HG02642 (cell line): ENCODE measurements at regions not wholly inside any gene's neighbourhood (a gene's known extent, or its start where the extent isn't known, plus 50 kb on each side); places are given as distances from the start of the nearest gene placed in this dataset.

Experiments used
- ATAC-seq: cut with Tn5 transposase; IDR thresholded peaks from one replicate; pipeline ENCODE4 v1.9.1; 2021; ENCODE audit warnings: mild to moderate bottlenecking; ENCODE audit not compliant: unreplicated experiment, poor library complexity

- ATAC-seq: no peak
Measured at GRCh38 chr7:121473645-121474300, 77.7 kb upstream of the FAM3C start.

GRCh38 chr7:121466455-121466854 is 70.3 kb upstream of the FAM3C start:
- no peak for ATAC-seq

GRCh38 chr7:121459148-121459547 is 63.0 kb upstream of the FAM3C start:
- no peak for ATAC-seq

- no peak for ATAC-seq
Measured at GRCh38 chr7:121456785-121457359, 60.8 kb upstream of the FAM3C start.

DNA sequence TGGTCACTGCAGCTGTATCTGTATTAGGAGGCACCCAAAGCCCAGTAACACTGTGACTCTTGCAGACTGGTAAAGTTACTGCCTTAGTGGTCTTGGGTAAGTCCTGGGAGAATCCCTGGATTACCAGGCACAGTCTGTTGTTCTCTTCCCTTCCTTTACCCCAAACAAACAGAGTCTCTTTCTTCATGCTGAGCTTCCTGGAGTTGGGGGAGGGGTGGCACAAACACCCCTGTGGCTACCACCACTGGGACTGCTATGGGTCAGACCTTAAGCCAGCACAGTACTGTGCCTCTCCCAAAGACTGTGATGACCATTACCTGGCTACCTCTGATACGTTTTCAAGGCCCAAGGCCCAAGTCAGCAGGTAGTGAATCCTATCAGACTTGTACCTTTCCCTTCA is 59.9 kb upstream of the FAM3C start:
- ATAC-seq: no peak

- no peak for ATAC-seq
Measured at GRCh38 chr7:121452389-121452788, 56.3 kb upstream of the FAM3C start.

GRCh38 chr7:121451367-121452094 is 55.4 kb upstream of the FAM3C start:
- ATAC-seq: no peak

GRCh38 chr7:121450631-121451198 is 54.6 kb upstream of the FAM3C start:
- ATAC-seq: no peak

DNA sequence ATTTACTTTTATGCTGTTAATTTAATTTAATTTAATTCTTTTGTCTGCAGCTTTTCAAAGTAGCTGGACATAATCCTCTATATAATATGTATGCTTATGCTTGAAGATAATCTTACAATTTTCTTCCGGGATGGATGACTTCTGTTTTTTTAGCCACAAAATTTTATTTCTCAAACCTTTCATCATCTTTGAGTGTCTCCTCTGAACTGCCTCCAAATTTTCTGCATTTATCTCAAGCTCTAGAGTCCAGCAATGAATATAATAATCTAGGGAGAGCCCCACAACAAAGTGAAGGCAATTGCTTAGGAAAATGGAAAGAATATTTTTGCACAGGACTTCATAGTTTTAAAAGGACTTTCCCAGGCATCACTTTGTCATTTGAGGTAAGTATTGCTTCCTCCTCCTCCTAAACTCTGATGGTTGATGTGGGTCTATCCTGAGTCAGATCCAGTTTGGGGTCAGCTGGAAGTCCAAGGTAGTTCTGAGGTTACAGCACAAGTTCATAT is 53.7 kb upstream of the FAM3C start:
- no peak for ATAC-seq

DNA sequence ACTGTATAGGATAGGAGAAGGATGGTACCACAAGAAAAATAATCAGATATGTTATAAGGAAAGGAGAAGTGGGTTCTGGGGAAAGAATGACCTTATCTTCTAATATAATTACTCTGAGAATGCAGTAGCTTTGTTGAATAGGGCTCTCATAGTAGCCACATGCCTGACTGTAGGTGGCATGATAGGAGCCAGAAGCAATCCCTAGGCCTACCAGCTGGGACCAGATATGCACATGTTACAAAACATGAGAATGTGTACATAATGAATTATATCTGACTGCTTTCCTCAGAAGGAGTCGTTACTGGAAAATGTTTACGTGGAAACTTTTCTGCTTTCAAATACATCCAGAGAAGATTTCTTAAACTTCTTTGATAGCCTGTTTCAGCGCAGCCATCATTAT is 53.2 kb upstream of the FAM3C start:
- no peak for ATAC-seq

DNA sequence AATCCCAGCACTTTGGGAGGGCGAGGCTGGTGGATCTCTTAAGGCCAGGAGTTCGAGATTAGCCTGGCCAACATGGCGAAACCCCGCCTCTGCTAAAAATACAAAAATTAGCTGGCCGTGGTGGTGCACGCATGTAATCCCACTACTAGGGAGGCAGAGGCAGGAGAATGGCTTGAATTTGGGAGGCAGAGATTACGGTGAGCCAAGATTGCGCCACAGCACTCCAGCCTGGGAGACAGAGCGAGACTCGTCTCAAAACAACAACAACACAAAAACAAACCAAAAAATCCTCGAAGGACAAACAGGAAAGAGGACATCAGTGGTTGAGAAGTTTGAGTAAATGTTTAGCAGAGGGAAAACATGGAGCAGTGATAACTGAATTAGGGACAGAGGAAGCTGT is 52.3 kb upstream of the FAM3C start:
- no peak for ATAC-seq

DNA sequence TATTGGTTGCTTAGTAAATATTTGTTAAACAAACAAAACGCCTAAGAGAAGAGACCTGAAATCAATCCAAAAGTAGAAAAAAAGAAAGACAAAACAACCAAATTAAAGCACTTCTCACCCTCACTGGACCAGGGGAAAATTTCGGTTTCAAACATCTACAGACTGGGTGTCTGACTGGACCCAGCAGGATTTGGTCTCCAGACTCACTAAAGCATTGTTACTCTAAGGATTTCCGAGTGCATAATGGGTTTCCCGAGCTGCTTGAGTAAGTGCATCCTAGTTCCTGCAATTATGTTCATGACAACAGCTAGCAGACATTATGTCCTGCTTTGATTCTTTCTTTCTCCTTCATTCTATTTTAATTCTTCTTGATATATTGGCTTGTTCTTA is 51.8 kb upstream of the FAM3C start:
- ATAC-seq: no peak

DNA sequence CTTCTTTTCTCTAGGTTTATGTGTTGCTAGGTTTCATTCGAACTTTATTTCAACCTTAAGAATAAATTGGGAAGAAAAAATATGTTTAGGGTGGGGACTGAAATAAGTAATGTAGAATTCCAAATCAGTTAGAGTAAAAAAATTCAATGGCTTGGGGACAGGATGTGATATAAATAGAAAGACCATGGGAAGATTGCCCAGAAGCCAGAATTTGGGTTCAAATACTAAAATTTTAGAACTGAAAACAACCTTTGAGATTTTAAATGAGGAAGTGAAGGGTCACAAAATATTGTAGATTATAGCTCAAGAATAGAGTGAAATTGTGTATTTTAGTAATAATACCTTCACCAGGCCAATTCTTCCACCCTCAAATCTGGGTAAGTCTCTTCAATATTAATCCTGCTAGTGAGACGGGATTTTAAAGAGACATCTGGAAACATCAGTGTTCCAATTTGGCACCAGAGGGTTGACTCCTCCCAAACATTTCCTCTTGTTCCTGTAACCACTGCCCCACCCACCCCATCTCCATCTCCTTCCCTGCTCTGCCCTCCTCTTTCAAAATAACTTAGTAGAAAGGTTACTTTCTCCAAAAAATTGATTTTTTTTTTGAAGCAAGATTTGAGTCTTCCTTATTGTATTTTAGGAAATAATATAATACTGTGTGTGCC is 51.3 kb upstream of the FAM3C start:
- ATAC-seq: no peak

DNA sequence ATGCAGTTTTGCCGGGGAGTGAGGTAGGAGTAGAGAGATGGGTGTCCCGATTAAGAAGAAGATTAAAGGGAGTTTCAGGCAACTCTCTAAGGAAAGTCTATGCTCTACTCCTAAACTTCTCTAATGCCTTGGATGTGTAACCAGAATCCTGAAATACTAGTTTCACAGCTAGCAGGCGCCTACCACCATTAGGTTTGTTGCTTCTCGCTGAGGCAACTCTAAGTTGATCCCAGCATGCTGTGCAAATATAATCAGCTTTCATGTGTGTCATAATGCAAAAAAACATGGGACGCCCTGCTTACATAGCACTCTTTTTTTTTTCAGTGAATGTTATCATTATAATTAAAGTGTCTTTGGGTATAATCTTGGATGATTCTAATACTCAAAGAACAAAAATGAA is 50.4 kb upstream of the FAM3C start:
- no peak for ATAC-seq
